Astrocyte of the cerebellum (primary cell): ENCODE measurements at regions not wholly inside any gene's neighbourhood (a gene's known extent, or its start where the extent isn't known, plus 50 kb on each side); places are given as distances from the start of the nearest gene placed in this dataset.
A peak's percentile ranks its signal among the peaks of the same experiment; 100 is the strongest.

Source experiments
- DNase-seq: peaks from one replicate; pipeline ENCODE4 v3.0.0-alpha.2; 2011; ENCODE audit warnings: low read depth
- H3K4me3 ChIP-seq: 2 replicates; pipeline ENCODE4 v1.5.1; 2011; ENCODE audit warnings: mild to moderate bottlenecking, low read depth, low read length, moderate library complexity
- CTCF ChIP-seq: IDR thresholded peaks from 2 replicates; pipeline ENCODE4 v1.5.1; 2012; ENCODE audit warnings: low read length, low read depth, moderate library complexity, mild to moderate bottlenecking; ENCODE audit errors: missing control alignments
- in situ Hi-C: cut with HindIII; loops from 2 replicates; pipeline ENCODE4 v1.10.0; 2017; ENCODE audit warnings: low sequenced_read_pairs

- H3K4me3 ChIP-seq: no peak overlapping the region
- in situ Hi-C loops: no loop called here
- no peak for DNase-seq
- TF ChIP-seq CTCF: no peak
Observed at GRCh38 chr10:3361640-3362039, 189.1 kb upstream of the PITRM1 start.

GRCh38 chr10:3357737-3358136 lies 185.2 kb upstream of the PITRM1 start:
- H3K4me3 ChIP-seq: no peak overlapping the region
- in situ Hi-C loops: no loop called here
- no peak for DNase-seq
- no peak for TF ChIP-seq CTCF

GRCh38 chr10:3355536-3355935 lies 183.0 kb upstream of the PITRM1 start:
- no peak overlapping the region for H3K4me3 ChIP-seq
- no peak for DNase-seq
- TF ChIP-seq CTCF: no peak
- in situ Hi-C loops: no loop called here

- no peak for TF ChIP-seq CTCF
- no peak overlapping the region for H3K4me3 ChIP-seq
- in situ Hi-C loops: no loop called here
- DNase-seq: peak; percentile 48
Observed at GRCh38 chr10:3354174-3354900, 181.8 kb upstream of the PITRM1 start.

GRCh38 chr10:3353235-3353634 lies 180.7 kb upstream of the PITRM1 start:
- H3K4me3 ChIP-seq: no peak overlapping the region
- in situ Hi-C loops: no loop called here
- no peak for DNase-seq
- no peak for TF ChIP-seq CTCF

GRCh38 chr10:3350617-3351258 lies 178.2 kb upstream of the PITRM1 start:
- no peak for DNase-seq
- H3K4me3 ChIP-seq: no peak overlapping the region
- in situ Hi-C loops: no loop called here
- no peak for TF ChIP-seq CTCF
